Superior temporal gyrus (tissue), 1 donor: ENCODE measurements at regions not wholly inside any gene's neighbourhood (a gene's known extent, or its start where the extent isn't known, plus 50 kb on each side); places are given as distances from the start of the nearest gene placed in this dataset.

Experiments used
- DNase-seq: peaks from one replicate; pipeline ENCODE4 v3.0.0-alpha.2; 2016; ENCODE audit errors: extremely low spot score

DNA sequence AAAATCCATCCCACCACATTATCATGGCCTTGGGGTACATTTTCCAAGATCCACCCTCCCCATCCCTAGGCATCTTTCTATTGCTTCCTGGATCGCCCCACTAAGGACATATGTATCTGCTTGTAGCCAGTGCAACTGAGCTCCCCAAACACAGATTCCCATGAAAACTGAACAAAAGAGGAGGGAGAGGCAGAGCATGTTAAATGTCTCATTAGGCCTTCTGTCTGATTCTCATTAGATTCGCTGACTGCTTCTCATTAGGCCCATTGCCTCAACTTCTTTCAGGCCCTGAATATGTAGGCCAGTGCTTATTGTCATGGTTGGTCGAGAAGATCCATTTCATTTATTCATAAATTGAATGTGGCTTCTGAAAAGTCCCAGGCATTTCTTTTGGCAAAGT, 698.9 kb downstream of the INHBA start:
- no peak for DNase-seq

DNA sequence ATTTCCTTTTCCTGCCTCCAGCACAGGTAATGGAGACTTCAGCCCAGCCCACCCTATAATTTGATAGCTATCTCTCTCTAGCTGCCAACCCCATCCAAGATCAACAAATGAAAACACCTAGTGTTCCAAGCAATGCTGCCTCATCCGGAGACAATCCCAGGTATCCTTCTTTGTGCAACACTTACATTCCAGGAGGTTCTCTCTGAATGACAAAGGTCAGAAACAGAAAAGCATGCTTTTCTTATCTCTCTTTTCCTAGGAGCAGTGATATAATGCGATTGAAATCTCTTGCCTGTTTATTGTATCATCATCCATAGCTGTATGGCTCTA, 699.3 kb downstream of the INHBA start:
- DNase-seq, result no peak

DNA sequence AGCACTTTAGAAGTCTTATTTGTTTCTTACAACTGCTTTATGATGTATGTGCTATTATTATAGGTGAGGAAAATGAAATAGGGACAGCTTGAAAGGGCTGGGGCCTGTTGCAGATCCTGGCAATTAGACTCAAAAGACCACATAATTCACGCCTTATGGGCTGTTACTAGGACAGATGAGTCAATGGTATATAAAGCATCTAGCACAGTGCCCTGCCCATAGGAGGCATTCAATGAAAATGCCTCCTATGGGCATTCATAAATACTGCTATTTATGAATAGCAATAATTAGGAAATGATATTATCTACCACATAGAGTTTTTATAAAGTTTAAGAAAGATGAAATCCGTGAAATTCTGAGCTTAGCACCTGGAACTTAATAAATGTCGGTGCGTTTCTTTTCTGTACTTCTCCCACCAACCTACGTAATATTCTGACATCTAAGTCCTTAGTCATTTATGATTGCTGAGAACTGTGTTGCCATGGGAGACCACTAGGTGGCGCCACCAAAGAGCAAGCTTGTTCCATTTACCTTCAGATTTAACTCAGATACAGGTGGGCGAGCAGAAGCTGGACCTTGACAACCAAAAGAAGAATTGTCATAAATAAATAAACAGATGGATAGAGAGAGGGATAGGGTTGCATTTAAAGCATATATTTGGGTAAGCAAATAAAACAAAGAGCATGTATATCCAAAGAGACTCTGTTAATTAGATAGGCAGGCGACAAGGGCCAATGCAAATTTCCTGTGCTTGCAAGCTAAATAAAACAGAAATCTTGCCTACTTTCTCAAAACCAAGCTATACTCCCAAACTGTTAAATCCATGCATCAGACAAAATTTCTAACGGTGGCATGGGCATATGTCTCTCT, 699.9 kb downstream of the INHBA start:
- DNase-seq, result peak; percentile 38

DNA sequence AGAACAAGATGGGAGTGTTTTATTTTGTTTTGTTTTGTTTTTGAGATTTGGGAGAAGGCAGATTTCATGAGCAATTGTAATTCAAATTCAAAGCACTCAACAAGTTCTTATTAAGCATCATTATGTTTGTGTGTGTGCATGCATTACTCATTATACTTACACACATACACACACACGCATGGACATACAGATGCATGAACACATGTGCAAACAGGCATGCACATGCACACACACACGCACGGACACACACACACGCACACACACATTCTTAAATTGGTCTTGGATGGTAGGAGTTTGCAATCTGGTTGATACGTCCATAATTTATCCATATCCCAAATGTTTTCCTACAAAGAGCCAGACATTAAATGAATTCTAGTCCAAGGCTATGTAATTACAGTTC, 702.8 kb downstream of the INHBA start:
- no peak for DNase-seq

DNA sequence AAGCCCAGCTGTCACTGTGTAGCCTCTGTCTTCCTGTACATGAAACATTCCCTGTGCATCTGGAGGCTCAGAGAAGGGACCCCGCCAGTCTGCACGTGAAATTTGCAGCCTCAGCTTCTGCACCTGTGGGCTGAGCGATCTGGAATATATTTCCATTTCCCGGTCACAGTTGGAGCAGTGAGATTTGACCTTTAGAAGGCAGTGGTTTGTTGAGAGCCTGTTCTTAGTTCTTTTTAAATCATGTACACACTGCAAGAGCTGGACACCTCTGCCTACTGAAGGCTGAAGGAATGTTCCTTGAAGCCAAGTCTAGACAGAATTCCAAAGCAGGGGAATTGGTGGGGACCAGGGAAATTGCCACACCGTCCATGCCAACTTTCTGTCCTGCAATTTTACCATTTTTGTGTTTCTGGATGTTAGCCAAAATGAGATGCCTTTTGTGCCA, 706.6 kb downstream of the INHBA start:
- no peak for DNase-seq

DNA sequence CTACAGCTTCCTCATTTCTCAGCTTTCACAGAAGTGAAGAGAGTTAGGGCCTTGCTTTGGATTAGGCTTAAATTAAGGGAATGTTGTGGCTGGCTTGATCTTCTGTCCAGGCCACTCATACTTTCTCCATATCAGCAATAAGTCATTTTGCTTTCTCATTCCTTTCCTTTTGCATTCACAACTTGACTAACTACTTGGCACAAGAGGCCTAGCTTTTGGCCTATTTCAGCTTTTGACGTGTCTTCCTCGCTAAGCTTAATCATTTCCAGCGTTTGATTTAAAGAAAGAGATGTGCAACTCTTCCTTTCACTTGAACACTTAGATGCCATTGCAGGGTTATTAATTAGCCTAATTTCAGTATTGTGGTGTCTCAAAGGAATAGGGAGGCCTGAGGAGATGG, 712.0 kb downstream of the INHBA start:
- DNase-seq, result no peak

DNA sequence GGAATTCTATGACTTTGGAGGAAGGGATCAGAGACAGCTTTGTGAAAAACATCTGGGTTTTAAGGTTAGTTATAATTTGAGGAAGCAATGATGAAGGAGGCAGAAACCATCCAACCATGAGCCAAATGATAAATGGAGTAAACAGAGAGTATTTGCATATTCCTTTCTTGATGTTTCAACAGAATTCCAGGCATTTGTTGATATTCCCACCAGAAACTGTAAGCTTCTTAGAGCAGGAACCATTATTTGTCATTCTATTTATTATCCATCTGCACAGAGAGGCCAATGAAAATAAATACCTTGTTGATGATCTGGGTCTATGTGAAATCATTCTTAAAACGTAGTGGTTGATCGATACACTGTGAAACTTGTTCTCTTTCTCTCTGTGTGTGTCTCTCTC, 715.3 kb downstream of the INHBA start:
- DNase-seq, result no peak

DNA sequence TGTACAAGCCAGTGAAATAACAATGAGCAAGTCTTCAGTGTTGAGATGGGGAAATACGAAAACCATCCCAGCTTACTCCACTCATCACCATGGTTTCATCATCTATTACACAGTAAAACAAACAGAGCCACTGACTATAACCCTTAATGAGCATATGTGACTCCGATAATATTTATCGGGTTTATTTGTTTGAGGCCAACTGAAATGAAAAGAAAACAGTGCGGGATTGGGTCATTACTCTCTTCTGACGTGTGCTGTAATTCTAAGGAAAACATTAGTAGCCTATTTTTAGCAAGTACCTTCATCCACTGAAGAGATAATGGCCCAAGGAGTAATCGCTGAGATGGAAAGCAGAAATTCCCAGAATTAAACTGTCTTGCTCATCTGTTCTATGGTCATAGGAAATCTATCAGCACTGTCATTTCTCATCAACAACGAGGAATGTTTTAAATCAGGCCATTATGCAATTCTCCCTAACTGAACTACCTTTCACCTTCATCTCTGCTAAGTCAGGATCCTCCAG, 716.5 kb downstream of the INHBA start:
- no peak for DNase-seq

DNA sequence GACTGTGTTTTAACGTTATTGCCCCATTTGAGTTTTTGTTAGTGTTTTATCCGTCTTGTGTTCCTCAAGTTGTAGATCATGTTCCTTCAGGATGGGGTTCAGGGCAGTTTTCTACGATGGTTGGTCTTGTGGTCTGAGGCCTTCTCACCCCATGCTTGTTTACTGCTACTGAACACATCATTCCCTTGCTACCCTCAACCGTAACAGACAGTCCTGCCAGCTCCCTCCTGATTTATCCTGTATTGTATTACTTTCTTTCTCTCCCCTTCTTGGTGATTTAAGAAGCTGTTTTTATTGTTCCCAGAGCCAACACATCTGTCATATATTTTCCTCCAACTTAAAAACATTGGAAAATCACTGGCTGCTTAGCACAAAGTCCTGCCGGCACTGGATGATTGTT, 719.8 kb downstream of the INHBA start:
- DNase-seq, result no peak

DNA sequence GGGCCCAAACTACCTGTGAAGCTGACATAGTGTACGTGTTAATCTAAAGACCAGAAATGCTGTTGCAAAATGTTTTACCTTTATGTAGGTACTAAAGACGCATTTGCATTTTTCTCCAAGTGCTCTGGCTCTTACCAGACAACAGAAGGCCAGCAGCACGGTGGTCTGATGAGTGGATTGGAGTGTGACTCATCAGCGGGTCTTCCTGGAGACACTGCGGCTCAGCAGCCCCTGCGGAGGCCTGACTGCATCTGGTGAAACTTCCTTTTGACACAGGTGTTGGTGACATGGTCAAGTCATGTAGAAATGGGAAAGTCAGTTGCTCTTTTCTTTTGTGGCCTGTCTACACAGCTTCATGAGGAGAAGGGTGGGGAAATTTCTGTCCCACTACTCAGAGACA, 723.6 kb downstream of the INHBA start:
- no peak for DNase-seq

DNA sequence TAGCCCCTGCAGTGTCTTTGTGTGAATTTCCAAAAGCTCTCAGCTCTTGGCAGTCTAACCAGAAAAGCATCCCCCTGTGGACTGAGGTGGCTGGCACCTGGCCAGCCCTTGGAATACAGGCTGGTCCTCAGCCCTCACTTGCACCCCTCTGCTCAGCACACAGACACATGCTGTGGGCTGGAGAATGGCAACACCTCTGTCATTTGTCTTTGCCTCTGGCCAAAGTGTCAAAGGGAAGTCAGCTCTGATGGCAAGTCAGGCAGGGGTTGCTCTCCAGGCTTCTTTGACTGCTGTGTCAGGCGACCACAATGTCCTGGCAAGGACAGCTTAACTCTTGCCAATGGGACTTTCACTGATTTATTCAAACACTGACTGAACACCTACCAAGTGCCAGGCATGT, 724.8 kb downstream of the INHBA start:
- DNase-seq, result no peak

DNA sequence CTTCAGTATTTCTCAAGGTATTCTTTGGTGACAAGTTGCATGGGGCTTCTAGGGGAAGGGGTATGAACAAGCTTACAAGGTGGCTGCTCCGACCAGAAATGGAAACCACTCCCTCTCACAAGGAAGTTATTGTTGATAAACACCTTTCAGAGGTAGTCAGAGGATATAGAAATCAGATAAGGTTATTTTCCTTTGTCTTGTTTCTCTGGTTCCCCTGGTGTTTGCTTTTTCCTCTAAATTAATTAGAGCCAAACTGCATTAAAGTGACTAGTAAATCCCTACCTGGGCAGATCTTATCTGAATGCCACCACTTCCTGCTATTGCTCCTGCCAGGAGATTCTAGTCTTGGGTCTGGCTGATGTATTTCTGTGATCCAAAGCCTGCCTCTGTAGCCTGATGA, 725.4 kb downstream of the INHBA start:
- no peak for DNase-seq

DNA sequence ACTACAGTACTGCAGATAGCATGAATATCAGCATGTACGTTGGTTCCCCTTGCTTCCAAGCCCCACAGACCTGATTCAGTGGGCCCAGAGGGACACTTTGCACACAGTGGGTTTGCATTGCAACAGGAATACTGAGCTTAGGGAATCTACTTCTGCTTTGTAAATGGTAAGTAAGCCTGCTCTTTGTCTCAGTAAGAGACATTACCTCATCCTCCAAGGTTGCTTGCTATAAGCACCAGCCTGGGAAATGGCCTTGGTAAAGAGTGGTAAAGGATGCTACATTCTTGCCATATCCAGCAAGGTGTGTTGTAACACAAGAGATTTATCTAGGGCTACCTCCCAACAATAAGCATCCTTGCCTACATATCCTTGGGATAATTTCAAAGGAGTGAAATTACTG, 730.5 kb downstream of the INHBA start:
- DNase-seq, result no peak

DNA sequence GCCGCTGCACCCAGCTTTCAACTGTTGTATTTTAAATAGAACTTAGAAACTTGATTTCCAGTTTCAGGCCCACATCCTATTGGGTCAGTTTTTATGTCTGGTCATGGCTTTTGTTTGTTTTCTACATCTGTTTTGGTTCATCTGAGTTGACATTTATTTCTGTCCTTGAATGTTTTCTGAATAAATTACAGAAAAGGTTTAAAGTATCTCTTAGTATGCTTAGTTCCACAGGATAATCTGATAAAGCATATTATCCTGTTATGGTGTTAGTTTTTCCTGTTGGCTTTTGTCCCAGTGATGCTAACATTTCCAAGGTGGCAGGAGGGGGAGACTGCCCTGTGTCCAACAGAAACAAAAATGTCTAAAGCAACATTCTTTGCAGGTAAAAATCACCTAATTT, 733.2 kb downstream of the INHBA start:
- DNase-seq, result no peak

DNA sequence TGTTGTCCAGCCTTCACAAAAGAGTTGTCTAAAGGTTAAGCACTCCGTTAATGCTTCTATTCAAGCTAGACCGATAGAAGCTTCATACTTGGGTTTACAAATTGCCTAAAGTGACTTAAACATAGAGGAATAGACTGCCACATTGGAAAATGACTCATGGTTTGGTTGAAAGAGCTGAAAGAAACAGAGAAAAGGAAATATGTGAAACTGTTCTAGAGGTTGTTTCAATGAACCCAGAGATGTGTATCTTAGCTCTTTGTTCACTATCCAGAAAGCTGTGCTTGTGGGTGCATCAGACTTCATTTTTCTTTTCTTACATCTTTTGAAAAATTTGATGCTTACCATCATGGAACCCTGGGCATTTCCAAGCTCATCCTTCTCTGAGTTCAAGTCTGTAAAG, 736.2 kb downstream of the INHBA start:
- no peak for DNase-seq

DNA sequence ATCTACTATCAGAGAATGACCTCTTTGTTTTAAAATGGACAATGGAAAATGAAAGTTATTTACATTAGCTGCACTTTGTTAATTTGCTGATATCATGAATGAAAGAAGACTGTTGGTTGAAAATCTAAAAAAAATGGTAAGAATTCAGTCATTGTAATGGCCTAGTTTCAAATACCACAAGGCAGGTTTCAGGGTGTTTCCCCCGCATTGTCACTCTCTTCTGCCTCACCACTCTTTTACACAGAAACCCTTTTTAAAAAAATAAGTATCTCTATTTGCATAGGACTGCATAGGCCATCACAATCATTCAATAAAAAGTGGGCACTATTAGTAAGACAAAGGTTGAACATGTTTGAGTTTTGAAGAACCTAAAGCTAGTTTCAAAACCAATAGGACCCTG, 737.1 kb downstream of the INHBA start:
- no peak for DNase-seq

DNA sequence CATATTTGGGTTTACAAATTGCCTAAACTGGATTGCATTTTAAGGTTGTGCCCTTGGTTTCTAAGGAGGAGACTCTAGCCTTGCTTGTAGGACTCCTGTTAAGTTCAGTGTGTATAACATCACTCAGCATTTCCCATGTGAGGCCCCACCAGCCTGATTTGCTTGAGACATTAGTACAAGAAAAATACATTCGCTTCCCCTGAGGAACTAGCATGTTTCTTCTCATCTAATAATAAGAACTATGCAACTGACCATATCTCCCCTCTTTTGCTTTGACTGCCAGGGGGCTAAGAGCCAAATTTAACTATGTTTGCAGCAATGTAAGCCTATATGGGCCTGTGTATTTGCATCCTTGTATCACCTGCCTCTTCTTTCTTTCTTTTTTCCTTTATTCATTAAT, 737.9 kb downstream of the INHBA start:
- DNase-seq, result no peak

DNA sequence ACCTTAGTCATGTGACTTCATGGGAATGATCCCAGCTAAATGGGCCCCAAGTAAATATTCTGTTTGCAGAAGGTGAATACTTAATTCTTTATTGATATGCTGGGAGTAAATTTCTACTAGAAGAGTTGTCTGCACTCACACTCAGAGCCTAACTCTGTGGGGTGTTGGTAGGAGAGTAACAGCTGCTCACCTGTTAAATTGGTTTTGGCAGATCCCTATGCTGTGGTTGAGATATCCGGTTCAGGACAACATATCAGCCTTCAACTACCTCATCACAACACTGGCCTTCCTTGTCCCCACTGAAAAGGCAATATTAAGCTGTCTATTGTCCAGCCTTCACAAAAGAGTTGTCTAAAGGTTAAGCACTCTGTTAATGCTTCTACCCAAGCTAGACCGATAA, 738.3 kb downstream of the INHBA start:
- no peak for DNase-seq

DNA sequence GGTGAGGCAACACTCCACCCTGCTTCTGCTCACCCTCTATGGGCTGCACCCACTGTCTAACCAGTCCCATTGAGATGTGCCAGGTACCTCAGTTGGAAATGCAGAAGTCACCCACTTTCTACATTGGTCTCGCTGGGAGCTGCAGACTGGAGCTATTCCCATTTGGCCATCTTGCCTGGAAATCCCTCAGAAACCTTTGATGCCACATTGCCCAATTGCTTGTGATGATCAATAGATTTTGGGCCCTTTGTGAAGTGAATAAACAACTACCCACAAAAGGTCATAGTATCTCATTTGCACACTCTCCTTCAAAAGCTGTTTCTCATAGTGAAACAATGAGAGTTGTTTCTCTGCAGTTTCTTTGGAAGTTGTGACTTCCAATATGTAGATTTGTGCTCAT, 742.9 kb downstream of the INHBA start:
- no peak for DNase-seq

DNA sequence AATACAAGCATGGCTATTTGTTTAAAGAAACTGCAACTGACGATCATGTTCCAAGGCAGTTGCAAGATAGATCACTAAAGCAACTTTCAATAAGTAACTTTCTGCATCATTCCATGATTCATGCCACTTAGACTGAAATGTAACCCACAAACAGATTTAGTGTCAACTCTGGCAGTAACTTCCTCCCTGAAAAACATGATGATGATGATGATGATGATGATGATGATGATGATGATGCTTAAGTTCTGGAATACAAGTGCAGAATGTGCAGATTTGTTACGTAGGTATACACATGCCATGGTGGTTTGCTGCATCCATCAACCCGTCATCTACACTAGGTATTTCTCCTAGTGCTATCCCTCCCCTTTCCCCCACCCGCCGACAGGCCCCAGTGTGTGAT, 754.7 kb downstream of the INHBA start:
- DNase-seq, result no peak

DNA sequence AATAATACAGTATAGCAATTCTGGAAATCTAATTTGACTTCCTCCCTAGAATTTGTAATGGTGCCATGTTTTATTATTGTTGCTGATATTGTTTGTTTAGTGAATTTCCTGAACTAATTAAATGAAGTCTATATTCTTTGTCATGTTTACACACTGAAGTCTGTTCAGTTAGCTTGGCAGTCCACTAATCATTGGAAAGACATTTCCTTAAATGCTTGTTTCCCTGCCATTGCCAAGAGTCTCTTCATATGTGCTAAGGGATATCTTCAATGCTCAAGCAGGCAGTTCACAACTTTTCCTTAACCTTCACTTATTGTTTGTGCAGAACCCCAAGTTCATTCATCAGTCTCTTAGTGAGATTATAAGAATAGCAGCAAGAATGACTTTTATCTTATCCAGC, 755.3 kb downstream of the INHBA start:
- DNase-seq, result no peak

DNA sequence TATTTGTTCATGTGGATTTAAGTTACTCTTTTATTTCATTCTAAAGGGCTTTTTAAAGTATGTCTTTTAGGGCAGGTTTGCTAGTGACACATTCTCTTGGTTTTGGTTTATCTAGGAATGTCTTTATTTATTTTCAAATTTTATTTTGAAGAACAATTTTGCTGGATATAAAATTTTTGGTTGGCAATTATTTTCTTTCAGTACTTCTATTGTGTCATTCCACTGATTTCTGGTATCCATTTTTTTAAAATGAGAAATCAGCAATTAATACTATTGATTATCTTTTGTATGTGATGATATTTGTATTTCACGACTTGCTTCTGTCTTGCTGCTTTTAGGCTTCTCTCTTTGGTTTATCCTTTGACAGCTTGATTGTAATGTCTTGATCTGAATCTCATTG, 756.3 kb downstream of the INHBA start:
- DNase-seq, result no peak

DNA sequence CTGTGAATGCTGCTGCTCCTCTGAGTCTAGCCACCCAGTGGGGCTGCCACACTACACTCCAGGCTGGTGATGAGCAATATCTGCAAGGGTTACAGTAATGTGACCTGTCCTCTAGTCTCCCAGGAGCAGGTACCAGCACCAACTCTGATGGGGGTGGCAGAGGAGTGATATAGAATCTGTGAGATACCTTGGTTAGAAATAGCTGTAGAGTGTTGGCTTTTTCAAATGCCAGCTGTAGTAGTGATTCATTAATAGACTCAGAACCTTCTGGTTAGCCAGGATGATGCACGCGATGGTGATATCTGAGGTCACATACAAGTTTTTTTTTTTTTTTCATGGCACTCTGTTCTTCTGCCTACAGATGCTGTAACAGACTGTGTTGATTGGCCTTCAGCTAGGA, 757.1 kb downstream of the INHBA start:
- no peak for DNase-seq

DNA sequence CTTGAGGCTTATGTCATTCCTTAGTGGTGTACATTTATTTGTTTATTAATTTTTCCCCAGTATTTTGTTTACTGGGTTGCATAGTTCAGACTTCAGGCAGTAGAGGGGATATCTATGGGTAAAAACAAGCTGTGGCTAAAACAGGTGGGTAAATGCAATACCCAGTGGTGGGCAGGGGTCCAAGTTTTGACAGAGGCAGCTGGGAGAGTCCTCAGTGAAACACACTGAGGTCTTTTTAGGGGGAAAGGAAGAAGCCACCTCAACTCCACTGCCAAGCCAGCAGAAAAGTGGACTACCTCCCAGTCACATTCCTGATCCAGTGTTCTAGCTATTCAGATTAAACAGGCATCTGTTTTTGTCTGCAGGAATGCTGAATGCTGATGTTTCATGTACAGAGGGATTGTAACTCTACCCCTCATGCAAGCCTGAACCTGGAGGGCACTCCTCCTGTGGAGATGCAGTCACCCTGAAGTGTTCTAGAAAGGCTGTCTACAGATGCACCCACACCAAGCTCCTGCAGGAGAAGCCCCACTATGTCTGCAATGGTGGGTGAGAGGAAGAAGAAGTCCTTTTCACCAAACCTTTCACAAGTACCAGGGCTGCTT, 757.8 kb downstream of the INHBA start:
- no peak for DNase-seq
